Activated CD8-positive, alpha-beta T cell treated with anti-CD3 and anti-CD28 coated beads for 36 hours (primary cell): ENCODE measurements at regions not wholly inside any gene's neighbourhood (a gene's known extent, or its start where the extent isn't known, plus 50 kb on each side); places are given as distances from the start of the nearest gene placed in this dataset.

Source experiments
- ATAC-seq: fragments of 200-7000 bp; cut with Tn5 transposase; one replicate; pipeline ENCODE4 v1.10.0; 2021; ENCODE audit warnings: mild to moderate bottlenecking, moderate library complexity
- CTCF ChIA-PET: fragments of 350-600 bp; sonication (Branson Sonifier 250); formaldehyde crosslinking; loops from one replicate; lab custom pipeline; 2021; ENCODE audit warnings: antibody characterized with exemption; lab: Charles Lee
- POLR2A ChIA-PET: fragments of 350-600 bp; sonication (Branson Sonifier 250); formaldehyde crosslinking; loops from one replicate; lab custom pipeline; 2021; ENCODE audit warnings: antibody characterized with exemption; lab: Charles Lee
- DNase-seq: peaks from one replicate; pipeline ENCODE4 v3.0.0-alpha.2; 2020
- H3K27ac Mint-ChIP-seq: one replicate; pipeline ENCODE4 v1.8.0; 2021; ENCODE audit warnings: mild to moderate bottlenecking, mixed read lengths
- H3K27me3 Mint-ChIP-seq: one replicate; pipeline ENCODE4 v1.8.0; 2021; ENCODE audit warnings: mixed read lengths
- H3K36me3 Mint-ChIP-seq: one replicate; pipeline ENCODE4 v1.8.0; 2021; ENCODE audit warnings: low read depth, mixed read lengths
- H3K4me1 Mint-ChIP-seq: one replicate; pipeline ENCODE4 v1.8.0; 2021; ENCODE audit warnings: low read depth, mixed read lengths
- H3K4me3 Mint-ChIP-seq: one replicate; pipeline ENCODE4 v1.8.0; 2021; ENCODE audit warnings: mild to moderate bottlenecking, moderate library complexity, mixed read lengths
- H3K9me3 Mint-ChIP-seq: one replicate; pipeline ENCODE4 v1.8.0; 2021; ENCODE audit warnings: mixed read lengths
- CTCF ChIP-seq: fragments of 200-600 bp; IDR thresholded peaks from one replicate; pipeline ENCODE4 v1.8.0; 2022; ENCODE audit warnings: antibody characterized with exemption, mild to moderate bottlenecking
- intact Hi-C: fragments of 100-400 bp; cut with micrococcal nuclease; formaldehyde crosslinking; loops from one replicate; pipeline ENCODE4 v1.10.0; 2022

- H3K4me3 Mint-ChIP-seq: no peak overlapping the region
- no peaks in the 10 kb centered on the region for H3K9me3 Mint-ChIP-seq
- ATAC-seq (no peak), DNase-seq (no peak)
- H3K27me3 Mint-ChIP-seq: peaks cover 2% of the 10 kb centered on the region
- intact Hi-C loops: no loop called here
- no peaks in the 10 kb centered on the region for H3K36me3 Mint-ChIP-seq
- CTCF ChIA-PET: no interaction called here
- POLR2A ChIA-PET: no interaction called here
- H3K27ac Mint-ChIP-seq: no peak overlapping the region
- H3K4me1 Mint-ChIP-seq: no peaks in the 10 kb centered on the region
- no peak for TF ChIP-seq CTCF
Observed at GRCh38 chr13:78098249-78098648, 179.6 kb upstream of the EDNRB start.

- Mint-ChIP-seq H3K27ac (no peak overlapping the region), H3K36me3 (no peaks in the 10 kb centered on the region), H3K4me3 (no peak overlapping the region), H3K9me3 (no peaks in the 10 kb centered on the region), H3K27me3 (peaks cover 2% of the 10 kb centered on the region), H3K4me1 (no peaks in the 10 kb centered on the region)
- ATAC-seq (no peak), DNase-seq (no peak)
- no peak for TF ChIP-seq CTCF
- CTCF ChIA-PET: no interaction called here
- POLR2A ChIA-PET: no interaction called here
- intact Hi-C loops: no loop called here
Observed at GRCh38 chr13:78096221-78096620, 177.6 kb upstream of the EDNRB start.

- ATAC-seq: no peak
- CTCF ChIA-PET: interaction anchor here (0.6 kb wide), 1 partner anchor 156 kb away, joined by 3 read pairs; no protein-coding TSS in a partner anchor
Observed at GRCh38 chr13:78087966-78088678, 169.5 kb upstream of the EDNRB start.

GRCh38 chr13:78085434-78086225 is 167.0 kb upstream of the EDNRB start:
- CTCF ChIA-PET: no interaction called here
- Mint-ChIP-seq H3K4me3 (no peak overlapping the region), H3K9me3 (peaks cover 6% of the 10 kb centered on the region), H3K36me3 (no peaks in the 10 kb centered on the region), H3K4me1 (no peaks in the 10 kb centered on the region), H3K27me3 (peaks cover 13% of the 10 kb centered on the region), H3K27ac (no peak overlapping the region)
- intact Hi-C loops: no loop called here
- no peak for ATAC-seq
- TF ChIP-seq CTCF: no peak
- POLR2A ChIA-PET: no interaction called here
- DNase-seq: no peak

More at GRCh38 chr13:78087966-78088678, 169.5 kb upstream of the EDNRB start:
- peaks cover 12% of the 10 kb centered on the region for H3K27me3 Mint-ChIP-seq
- intact Hi-C loops: no loop called here
- no peaks in the 10 kb centered on the region for H3K36me3 Mint-ChIP-seq
- no peak for TF ChIP-seq CTCF
- no peak for DNase-seq
- POLR2A ChIA-PET: no interaction called here
- no peak overlapping the region for H3K4me3 Mint-ChIP-seq
- no peaks in the 10 kb centered on the region for H3K9me3 Mint-ChIP-seq
- no peak overlapping the region for H3K27ac Mint-ChIP-seq
- no peaks in the 10 kb centered on the region for H3K4me1 Mint-ChIP-seq

GRCh38 chr13:78084401-78084800 is 165.8 kb upstream of the EDNRB start:
- ATAC-seq: no peak
- no peaks in the 10 kb centered on the region for H3K4me1 Mint-ChIP-seq
- no peak overlapping the region for H3K4me3 Mint-ChIP-seq
- peaks cover 12% of the 10 kb centered on the region for H3K27me3 Mint-ChIP-seq
- TF ChIP-seq CTCF: no peak
- no peaks in the 10 kb centered on the region for H3K36me3 Mint-ChIP-seq
- ChIA-PET POLR2A (no interaction called here), CTCF (no interaction called here)
- H3K27ac Mint-ChIP-seq: no peak overlapping the region
- peaks cover 6% of the 10 kb centered on the region for H3K9me3 Mint-ChIP-seq
- no peak for DNase-seq
- intact Hi-C loops: no loop called here
